ENCODE measurements at regions not wholly inside any gene's neighbourhood (a gene's known extent, or its start where the extent isn't known, plus 50 kb on each side); places are given as distances from the start of the nearest gene placed in this dataset.

DNA sequence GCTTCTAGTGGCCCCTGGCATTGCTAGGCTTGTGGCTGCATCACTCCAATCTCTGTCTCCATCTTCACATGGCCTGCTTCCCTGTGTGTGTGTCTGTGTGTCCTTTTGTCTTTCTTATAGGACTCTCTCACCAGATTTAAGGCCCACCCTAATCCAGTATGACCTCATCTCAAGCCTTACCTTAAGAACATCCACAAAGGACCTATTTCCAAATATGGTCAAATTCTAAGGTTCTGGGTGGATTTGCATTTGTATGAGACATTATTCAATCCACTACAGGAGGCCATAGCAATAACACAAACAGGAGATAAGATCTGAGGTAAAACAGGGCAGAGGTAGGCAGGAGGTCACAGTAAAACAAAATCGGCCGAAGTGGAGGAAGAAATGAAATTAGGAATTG is 375.9 kb downstream of the BTG1 start:
- no peak overlapping the region for H3K4me3 ChIP-seq (replicated peaks; ENCODE audit: low read depth, low read length)
- TF ChIP-seq, protein P1, sequence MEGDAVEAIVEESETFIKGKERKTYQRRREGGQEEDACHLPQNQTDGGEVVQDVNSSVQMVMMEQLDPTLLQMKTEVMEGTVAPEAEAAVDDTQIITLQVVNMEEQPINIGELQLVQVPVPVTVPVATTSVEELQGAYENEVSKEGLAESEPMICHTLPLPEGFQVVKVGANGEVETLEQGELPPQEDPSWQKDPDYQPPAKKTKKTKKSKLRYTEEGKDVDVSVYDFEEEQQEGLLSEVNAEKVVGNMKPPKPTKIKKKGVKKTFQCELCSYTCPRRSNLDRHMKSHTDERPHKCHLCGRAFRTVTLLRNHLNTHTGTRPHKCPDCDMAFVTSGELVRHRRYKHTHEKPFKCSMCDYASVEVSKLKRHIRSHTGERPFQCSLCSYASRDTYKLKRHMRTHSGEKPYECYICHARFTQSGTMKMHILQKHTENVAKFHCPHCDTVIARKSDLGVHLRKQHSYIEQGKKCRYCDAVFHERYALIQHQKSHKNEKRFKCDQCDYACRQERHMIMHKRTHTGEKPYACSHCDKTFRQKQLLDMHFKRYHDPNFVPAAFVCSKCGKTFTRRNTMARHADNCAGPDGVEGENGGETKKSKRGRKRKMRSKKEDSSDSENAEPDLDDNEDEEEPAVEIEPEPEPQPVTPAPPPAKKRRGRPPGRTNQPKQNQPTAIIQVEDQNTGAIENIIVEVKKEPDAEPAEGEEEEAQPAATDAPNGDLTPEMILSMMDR (IDR thresholded peaks at IDR 0.05; ENCODE audit: low read depth, low read length, missing control alignments): no peak
- no peak for DNase-seq (ENCODE audit: extremely low read depth, low read depth)

DNA sequence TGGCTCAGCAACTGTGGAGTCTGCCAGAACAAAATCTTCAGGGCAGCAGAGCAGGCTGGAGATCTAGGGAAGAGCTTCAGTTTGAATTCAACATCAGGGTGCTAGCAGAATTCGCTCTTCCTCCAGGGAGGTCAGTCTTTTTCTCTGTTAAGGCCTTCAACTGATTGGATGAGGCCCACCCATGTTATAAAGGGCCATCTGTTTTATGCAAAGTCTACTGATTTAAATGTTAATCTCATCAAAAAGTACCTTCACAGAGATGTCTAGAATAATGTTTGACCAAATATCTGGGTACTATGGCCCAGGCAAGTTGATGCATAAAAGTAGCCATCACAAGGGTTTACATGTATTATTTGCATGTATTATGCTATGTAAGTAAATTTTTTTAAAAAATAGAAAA is 378.4 kb downstream of the BTG1 start:
- DNase-seq (ENCODE audit: extremely low read depth, low read depth): no peak
- H3K4me3 ChIP-seq (replicated peaks; ENCODE audit: low read depth, low read length): no peak overlapping the region
- TF ChIP-seq, protein P1 (IDR thresholded peaks at IDR 0.05; ENCODE audit: low read depth, low read length, missing control alignments): no peak

DNA sequence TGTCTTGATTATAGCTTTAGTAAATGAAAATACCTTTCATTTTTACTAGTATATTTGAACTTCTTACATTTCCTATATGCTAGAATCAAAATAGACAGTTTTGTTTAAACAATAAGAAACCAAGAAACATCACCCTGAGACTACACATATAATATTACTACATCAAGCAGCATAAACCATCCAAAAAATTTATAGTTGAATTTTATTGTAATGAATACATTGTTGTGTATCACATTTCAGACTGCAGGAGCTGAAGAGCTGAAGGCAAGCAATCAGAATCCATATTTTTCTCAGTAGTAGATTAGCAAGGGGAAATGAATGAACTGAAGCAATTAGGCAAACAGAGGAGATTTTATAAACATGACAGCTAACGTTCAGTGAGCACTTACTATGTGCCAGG is 379.2 kb downstream of the BTG1 start:
- TF ChIP-seq, protein P1 (IDR thresholded peaks at IDR 0.05; ENCODE audit: low read depth, low read length, missing control alignments): no peak
- DNase-seq (ENCODE audit: extremely low read depth, low read depth): no peak
- H3K4me3 ChIP-seq (replicated peaks; ENCODE audit: low read depth, low read length): no peak overlapping the region

DNA sequence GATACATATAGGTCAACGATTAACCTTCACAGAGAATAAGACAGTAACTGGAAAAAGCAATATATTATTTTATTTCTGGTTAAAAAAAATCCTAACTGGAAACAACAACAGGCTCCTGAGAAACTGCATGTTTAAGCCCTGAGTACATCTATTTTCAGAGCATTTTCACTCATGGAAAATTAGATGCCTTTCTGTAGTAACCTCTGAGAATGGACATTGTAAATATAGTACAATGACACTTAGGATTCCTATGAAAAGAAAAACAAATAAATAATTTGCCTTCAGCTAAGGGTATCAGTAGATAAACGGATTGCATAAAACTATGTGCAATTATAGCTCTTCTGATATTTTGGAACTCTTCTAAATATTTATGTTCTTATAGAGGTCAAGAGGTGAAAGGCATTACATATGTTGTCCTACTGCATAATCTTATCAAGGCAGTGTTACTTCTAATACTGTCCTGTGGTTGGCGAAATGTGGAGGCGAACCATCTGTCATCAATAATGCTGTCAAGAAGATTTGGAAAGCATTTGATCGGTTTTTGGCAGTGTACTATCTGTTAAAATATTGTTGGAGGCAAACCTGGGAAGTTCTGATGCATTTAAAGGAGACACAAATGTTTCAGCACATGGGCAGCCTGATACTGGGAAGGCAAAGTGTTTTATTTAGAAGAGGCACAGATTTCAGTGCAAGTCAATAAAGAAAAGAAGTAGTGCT is 381.8 kb downstream of the BTG1 start:
- TF ChIP-seq, protein P1 (IDR thresholded peaks at IDR 0.05; ENCODE audit: low read depth, low read length, missing control alignments): no peak
- no peak overlapping the region for H3K4me3 ChIP-seq (replicated peaks; ENCODE audit: low read depth, low read length)
- DNase-seq (ENCODE audit: extremely low read depth, low read depth): no peak

DNA sequence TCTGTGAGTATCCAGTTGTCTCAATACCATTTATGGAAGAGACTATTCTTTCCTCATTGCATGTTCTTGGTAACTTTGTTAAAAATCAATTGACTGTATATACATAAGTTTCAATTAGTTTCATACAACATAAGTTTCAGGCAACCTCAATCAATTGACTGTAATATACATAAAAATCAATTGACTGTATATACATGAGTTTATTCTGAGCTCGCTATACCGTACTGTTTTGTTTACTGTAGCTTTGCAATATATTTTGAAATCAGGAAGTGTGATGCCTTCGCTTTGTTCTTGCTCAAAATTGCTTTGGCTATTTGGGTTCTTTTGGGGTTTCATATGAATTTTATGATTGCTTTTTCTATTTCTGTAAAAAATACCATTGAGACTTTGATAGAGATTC is 392.0 kb downstream of the BTG1 start:
- H3K4me3 ChIP-seq (replicated peaks; ENCODE audit: low read depth, low read length): no peak overlapping the region

DNA sequence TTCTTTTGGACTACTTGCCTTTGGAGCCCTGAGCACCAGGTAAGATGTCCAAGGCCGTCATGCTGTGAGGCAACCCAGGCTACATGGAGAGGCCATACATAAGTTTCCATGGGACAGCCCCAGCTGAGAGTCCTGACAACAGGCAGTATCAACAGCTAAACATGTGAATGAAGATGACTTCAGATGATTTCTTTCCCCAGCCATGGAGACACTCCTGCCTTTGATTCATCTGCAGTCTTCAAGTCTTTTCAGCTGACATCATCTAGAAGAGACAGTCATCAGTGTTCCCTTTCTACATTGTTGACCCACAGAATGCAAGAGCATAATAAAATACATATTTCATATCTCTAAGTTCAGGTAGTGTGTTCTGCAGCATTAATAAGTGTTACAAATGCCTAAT is 398.7 kb downstream of the BTG1 start:
- DNase-seq (ENCODE audit: extremely low read depth, low read depth): no peak
- no peak overlapping the region for H3K4me3 ChIP-seq (replicated peaks; ENCODE audit: low read depth, low read length)
- TF ChIP-seq, protein P1 (IDR thresholded peaks at IDR 0.05; ENCODE audit: low read depth, low read length, missing control alignments): no peak

More for the DNA sequence above, 392.0 kb downstream of the BTG1 start:
- TF ChIP-seq, protein P1 (IDR thresholded peaks at IDR 0.05; ENCODE audit: low read depth, low read length, missing control alignments): no peak
- no peak for DNase-seq (ENCODE audit: extremely low read depth, low read depth)

DNA sequence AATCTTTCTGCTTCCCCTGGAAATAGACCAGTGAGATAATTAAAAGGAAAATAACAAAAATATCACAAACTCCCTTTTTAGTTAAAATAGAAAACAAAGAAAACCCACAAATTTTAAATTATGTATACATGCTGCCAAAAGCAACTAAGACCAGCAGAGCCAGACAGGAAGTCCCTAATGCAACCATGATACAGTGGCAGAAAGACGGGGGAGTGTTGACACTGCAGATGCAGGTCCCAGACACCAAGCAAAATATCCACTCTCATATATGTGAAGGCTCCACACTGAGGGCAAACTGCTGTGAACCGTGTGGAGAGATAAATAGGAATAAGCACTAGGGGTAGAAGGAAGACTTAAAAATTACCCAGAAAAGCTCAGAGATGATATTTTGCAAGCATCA is 401.0 kb downstream of the BTG1 start:
- TF ChIP-seq, protein P1 (IDR thresholded peaks at IDR 0.05; ENCODE audit: low read depth, low read length, missing control alignments): no peak
- DNase-seq (ENCODE audit: extremely low read depth, low read depth): no peak
- H3K4me3 ChIP-seq (replicated peaks; ENCODE audit: low read depth, low read length): no peak overlapping the region

Data from HFF-Myc (cell line).